Karpas-422 (cell line): ENCODE measurements at regions not wholly inside any gene's neighbourhood (a gene's known extent, or its start where the extent isn't known, plus 50 kb on each side); places are given as distances from the start of the nearest gene placed in this dataset.

Experiments
- DNase-seq: peaks from one replicate; pipeline ENCODE4 v3.0.0-alpha.2; 2015
- H2AFZ ChIP-seq: fragments of 200-600 bp; sonication (generic); 2 replicates; pipeline ENCODE4 v1.6.1; 2014; ENCODE audit warnings: antibody characterized with exemption, low read length, mixed read lengths
- H3K27ac ChIP-seq: fragments of 200-600 bp; sonication (generic); 2 replicates; pipeline ENCODE4 v1.5.1; 2014; ENCODE audit warnings: mild to moderate bottlenecking, low read length, moderate library complexity
- H3K27me3 ChIP-seq: fragments of 200-600 bp; sonication (generic); 2 replicates; pipeline ENCODE4 v1.6.1; 2014; ENCODE audit warnings: low read length, mixed read lengths
- H3K36me3 ChIP-seq: fragments of 200-600 bp; sonication (generic); 2 replicates; pipeline ENCODE4 v1.6.1; 2014; ENCODE audit warnings: low read length, mixed read lengths; ENCODE audit not compliant: insufficient read depth
- H3K4me1 ChIP-seq: fragments of 200-600 bp; sonication (generic); 2 replicates; pipeline ENCODE4 v1.6.1; 2014; ENCODE audit warnings: mild to moderate bottlenecking, low read length, mixed read lengths
- H3K4me2 ChIP-seq: fragments of 200-600 bp; sonication (generic); 2 replicates; pipeline ENCODE4 v1.6.1; 2014; ENCODE audit warnings: low read length, low read depth, mild to moderate bottlenecking; ENCODE audit not compliant: poor library complexity, severe bottlenecking
- H3K4me3 ChIP-seq: fragments of 200-600 bp; sonication (generic); 2 replicates; pipeline ENCODE4 v1.5.1; 2014; ENCODE audit warnings: mild to moderate bottlenecking, antibody characterized with exemption, low read length, mixed read lengths
- H3K79me2 ChIP-seq: fragments of 200-600 bp; sonication (generic); 2 replicates; pipeline ENCODE4 v1.6.1; 2014; ENCODE audit warnings: mild to moderate bottlenecking, low read length, mixed read lengths
- H3K9ac ChIP-seq: fragments of 200-600 bp; sonication (generic); 2 replicates; pipeline ENCODE4 v1.6.0; 2014; ENCODE audit warnings: low read length
- H3K9me2 ChIP-seq: fragments of 200-600 bp; sonication (generic), shearing (Covaris generic); replicated peaks from 2 replicates; pipeline ENCODE4 v1.6.0; 2014; ENCODE audit warnings: mild to moderate bottlenecking, low read length, moderate library complexity; ENCODE audit not compliant: insufficient read depth
- H3K9me3 ChIP-seq: fragments of 300-700, 200-600 bp; sonication (generic); 2 replicates; pipeline ENCODE4 v1.6.1; 2014; ENCODE audit warnings: low read length, mixed read lengths
- H4K20me1 ChIP-seq: fragments of 200-600 bp; sonication (generic); 2 replicates; pipeline ENCODE4 v1.6.1; 2014; ENCODE audit warnings: mild to moderate bottlenecking, antibody characterized with exemption, low read length, low read depth; ENCODE audit not compliant: insufficient read depth

DNA sequence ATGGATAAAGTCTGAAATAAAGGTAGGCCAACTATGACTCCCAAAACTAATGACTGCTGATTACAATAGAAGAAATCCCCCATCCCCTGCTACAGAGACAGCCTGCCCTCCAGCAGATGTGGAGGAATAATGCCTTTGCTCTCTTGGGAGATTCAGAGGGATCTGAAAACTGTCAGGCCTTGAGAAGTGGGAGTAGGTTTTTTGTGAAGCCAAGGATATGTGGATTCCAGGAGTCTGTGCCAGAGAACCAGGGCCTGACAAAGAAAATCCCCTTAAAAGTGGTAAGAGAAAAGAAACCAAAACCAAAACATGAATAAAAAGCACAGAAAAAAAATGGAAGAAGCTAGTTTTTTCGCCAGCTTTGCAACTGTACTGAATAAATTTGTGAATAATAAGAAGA lies 397.6 kb downstream of the ZNF521 start:
- Histone ChIP-seq H3K27ac (no peak overlapping the region), H3K27me3 (no peaks in the 10 kb centered on the region), H3K9me2 (no peaks in the 10 kb centered on the region), H3K4me1 (no peaks in the 10 kb centered on the region), H3K4me3 (no peak overlapping the region), H3K4me2 (no peak overlapping the region), H3K9ac (no peak overlapping the region), H3K9me3 (no peaks in the 10 kb centered on the region), H2AFZ (no peak overlapping the region), H4K20me1 (no peaks in the 10 kb centered on the region), H3K79me2 (no peaks in the 10 kb centered on the region), H3K36me3 (no peaks in the 10 kb centered on the region)
- DNase-seq = no peak

DNA sequence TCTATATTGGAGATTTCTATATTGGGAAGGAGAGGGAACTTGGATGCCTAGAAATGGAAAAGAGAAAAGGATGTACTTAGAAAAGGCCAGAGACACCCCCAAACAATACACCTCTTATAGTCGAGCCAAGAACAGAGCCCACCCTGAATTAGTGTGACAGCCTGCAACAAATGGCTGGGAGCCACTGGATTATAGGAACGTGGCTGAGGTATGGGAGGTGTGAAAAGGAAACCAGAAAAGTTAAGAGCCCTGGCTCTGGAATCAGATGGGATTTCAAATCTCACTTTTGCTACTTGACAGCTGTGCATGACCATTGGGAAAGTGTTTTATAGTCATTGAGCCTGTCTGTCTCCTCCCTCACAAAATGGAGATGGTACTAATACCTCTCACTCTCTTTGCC lies 394.0 kb downstream of the ZNF521 start:
- Histone ChIP-seq H3K36me3 (no peaks in the 10 kb centered on the region), H3K9me3 (no peaks in the 10 kb centered on the region), H3K27ac (no peak overlapping the region), H3K4me1 (no peaks in the 10 kb centered on the region), H3K79me2 (no peaks in the 10 kb centered on the region), H3K4me2 (no peak overlapping the region), H3K4me3 (no peak overlapping the region), H4K20me1 (no peaks in the 10 kb centered on the region), H3K9ac (no peak overlapping the region), H3K9me2 (no peaks in the 10 kb centered on the region), H2AFZ (no peak overlapping the region), H3K27me3 (no peaks in the 10 kb centered on the region)
- no peak for DNase-seq

GRCh38 chr18:24959051-24959476 lies 392.9 kb downstream of the ZNF521 start:
- Histone ChIP-seq H4K20me1 (no peaks in the 10 kb centered on the region), H3K79me2 (no peaks in the 10 kb centered on the region), H3K9ac (no peak overlapping the region), H3K4me3 (no peak overlapping the region), H3K4me2 (no peak overlapping the region), H3K9me3 (no peaks in the 10 kb centered on the region), H3K4me1 (no peaks in the 10 kb centered on the region), H3K27ac (no peak overlapping the region), H2AFZ (no peak overlapping the region), H3K27me3 (no peaks in the 10 kb centered on the region), H3K9me2 (no peaks in the 10 kb centered on the region), H3K36me3 (no peaks in the 10 kb centered on the region)
- DNase-seq = no peak

DNA sequence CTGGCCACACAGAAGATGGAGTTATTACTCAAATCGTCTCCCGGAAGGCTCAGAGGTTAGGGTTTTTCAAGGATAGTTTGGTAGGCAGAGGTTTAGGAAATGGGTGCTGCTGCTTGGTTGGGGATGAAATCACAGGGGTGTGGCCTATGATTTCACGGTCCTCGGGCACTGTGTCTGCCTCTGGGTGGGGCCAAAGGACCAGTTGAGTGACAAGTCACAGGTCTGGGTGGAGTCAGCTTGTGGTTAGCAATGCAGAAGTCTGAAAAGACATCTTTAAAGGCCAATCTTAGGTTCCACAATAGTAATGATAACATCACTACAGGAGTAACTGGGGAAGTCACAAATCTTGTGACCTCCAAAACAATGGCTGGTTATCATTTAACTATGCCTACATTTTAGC lies 387.8 kb downstream of the ZNF521 start:
- Histone ChIP-seq H4K20me1 (no peaks in the 10 kb centered on the region), H3K9me3 (no peaks in the 10 kb centered on the region), H3K4me1 (no peaks in the 10 kb centered on the region), H3K9ac (no peak overlapping the region), H3K9me2 (no peaks in the 10 kb centered on the region; the same call in 1 of the 2 replicates), H3K79me2 (no peaks in the 10 kb centered on the region), H3K27me3 (no peaks in the 10 kb centered on the region), H3K4me2 (no peak overlapping the region), H3K4me3 (no peak overlapping the region), H3K36me3 (no peaks in the 10 kb centered on the region), H3K27ac (no peak overlapping the region), H2AFZ (no peak overlapping the region)
- peak; percentile 69 for DNase-seq

DNA sequence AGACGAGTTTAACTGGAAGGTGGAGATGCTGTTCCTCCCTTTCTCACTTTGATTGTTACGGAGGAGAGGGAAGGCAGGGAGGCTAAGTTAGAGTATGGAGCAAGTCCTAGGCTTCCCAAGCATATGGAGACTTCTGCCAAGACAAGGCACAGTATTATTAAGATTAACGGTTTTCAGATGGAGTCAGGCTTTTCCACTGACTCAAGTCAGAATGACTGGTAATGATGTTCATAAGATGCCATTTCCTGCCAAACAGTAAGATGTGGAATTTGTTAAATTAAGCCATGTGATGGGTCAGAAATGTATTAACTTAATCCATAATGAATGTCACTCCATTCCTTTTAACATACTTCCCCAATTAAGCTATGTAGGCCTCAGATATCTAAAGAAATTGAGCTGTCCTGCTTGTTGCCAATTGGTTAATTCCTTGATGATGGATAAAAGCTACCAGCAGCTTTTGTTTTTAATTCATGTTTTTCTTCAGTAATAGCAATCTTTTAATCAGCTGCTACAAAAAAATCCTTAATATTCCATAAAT lies 383.7 kb downstream of the ZNF521 start:
- H3K9me2 ChIP-seq = no peaks in the 10 kb centered on the region; the same call in 1 of the 2 replicates
- no peak for DNase-seq
- H3K4me3 ChIP-seq = no peak overlapping the region
- H3K4me2 ChIP-seq = no peak overlapping the region
- no peaks in the 10 kb centered on the region for H3K79me2 ChIP-seq
- no peak overlapping the region for H3K27ac ChIP-seq
- no peaks in the 10 kb centered on the region for H3K9me3 ChIP-seq
- H4K20me1 ChIP-seq = no peaks in the 10 kb centered on the region
- no peaks in the 10 kb centered on the region for H3K36me3 ChIP-seq
- H2AFZ ChIP-seq = no peak overlapping the region
- H3K27me3 ChIP-seq = no peaks in the 10 kb centered on the region
- H3K9ac ChIP-seq = no peak overlapping the region
- H3K4me1 ChIP-seq = no peaks in the 10 kb centered on the region

DNA sequence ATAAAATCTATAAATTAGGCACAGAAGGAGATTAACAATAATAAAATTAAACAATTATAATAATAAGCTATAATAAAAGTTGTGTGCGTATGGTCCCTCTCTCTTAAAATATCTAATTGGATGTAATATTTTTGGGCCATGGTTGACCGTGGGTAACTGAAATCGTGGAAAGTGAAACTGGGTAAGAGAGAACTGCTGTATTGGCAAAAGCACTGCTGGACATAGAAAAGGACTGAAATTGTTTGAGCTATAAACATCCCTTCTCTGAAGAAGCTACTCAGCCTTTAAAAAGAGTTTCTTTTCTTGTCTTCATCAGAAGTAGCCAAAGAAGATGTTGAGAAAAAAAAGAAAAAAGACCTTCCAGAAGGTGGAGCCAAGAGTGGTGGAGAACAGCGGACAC lies 379.4 kb downstream of the ZNF521 start:
- H2AFZ ChIP-seq = no peak overlapping the region
- no peaks in the 10 kb centered on the region for H4K20me1 ChIP-seq
- no peaks in the 10 kb centered on the region for H3K36me3 ChIP-seq
- no peaks in the 10 kb centered on the region for H3K4me1 ChIP-seq
- H3K27me3 ChIP-seq = no peaks in the 10 kb centered on the region
- no peak overlapping the region for H3K27ac ChIP-seq
- no peak overlapping the region for H3K4me3 ChIP-seq
- no peaks in the 10 kb centered on the region; the same call in 1 of the 2 replicates for H3K9me2 ChIP-seq
- DNase-seq = no peak
- no peaks in the 10 kb centered on the region for H3K79me2 ChIP-seq
- no peak overlapping the region for H3K9ac ChIP-seq
- no peak overlapping the region for H3K4me2 ChIP-seq
- H3K9me3 ChIP-seq = no peaks in the 10 kb centered on the region

DNA sequence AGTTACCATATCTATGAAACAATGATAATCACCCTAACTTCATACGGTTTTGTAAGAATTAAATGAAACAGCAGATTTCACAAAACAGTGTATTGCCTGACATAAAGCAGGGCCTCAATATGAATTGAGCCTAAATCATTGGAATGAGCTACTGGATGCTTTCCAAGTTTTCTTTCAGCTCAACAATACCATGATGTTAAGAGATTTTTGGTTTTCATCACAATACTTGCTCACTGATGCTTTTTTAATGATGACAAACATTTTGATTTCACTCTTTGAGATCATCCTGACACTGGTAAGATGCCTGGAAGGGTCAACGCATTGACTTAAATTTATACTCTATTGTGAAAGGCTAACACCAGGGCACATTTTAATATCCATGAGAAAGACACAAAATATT lies 377.5 kb downstream of the ZNF521 start:
- Histone ChIP-seq H3K27ac (no peak overlapping the region), H3K36me3 (no peaks in the 10 kb centered on the region), H3K79me2 (no peaks in the 10 kb centered on the region), H3K9me2 (no peaks in the 10 kb centered on the region), H3K27me3 (no peaks in the 10 kb centered on the region), H3K4me3 (no peak overlapping the region), H3K4me2 (no peak overlapping the region), H3K4me1 (no peaks in the 10 kb centered on the region), H4K20me1 (no peaks in the 10 kb centered on the region), H2AFZ (no peak overlapping the region), H3K9me3 (no peaks in the 10 kb centered on the region), H3K9ac (no peak overlapping the region)
- DNase-seq = no peak

GRCh38 chr18:24975496-24976372 lies 376.2 kb downstream of the ZNF521 start:
- Histone ChIP-seq H3K27ac (no peak overlapping the region), H3K9me3 (no peaks in the 10 kb centered on the region), H3K36me3 (no peaks in the 10 kb centered on the region), H3K4me3 (no peak overlapping the region), H2AFZ (no peak overlapping the region), H3K27me3 (no peaks in the 10 kb centered on the region), H3K4me2 (no peak overlapping the region), H3K9me2 (no peaks in the 10 kb centered on the region), H3K4me1 (no peaks in the 10 kb centered on the region), H3K9ac (no peak overlapping the region), H4K20me1 (no peaks in the 10 kb centered on the region), H3K79me2 (no peaks in the 10 kb centered on the region)
- no peak for DNase-seq
